IPS-NIHi11 (cell line): ENCODE measurements at regions not wholly inside any gene's neighbourhood (a gene's known extent, or its start where the extent isn't known, plus 50 kb on each side); places are given as distances from the start of the nearest gene placed in this dataset.

Experiments used
- DNase-seq: peaks from one replicate; pipeline ENCODE4 v3.0.0; 2012; ENCODE audit warnings: mixed read lengths, low spot score

DNA sequence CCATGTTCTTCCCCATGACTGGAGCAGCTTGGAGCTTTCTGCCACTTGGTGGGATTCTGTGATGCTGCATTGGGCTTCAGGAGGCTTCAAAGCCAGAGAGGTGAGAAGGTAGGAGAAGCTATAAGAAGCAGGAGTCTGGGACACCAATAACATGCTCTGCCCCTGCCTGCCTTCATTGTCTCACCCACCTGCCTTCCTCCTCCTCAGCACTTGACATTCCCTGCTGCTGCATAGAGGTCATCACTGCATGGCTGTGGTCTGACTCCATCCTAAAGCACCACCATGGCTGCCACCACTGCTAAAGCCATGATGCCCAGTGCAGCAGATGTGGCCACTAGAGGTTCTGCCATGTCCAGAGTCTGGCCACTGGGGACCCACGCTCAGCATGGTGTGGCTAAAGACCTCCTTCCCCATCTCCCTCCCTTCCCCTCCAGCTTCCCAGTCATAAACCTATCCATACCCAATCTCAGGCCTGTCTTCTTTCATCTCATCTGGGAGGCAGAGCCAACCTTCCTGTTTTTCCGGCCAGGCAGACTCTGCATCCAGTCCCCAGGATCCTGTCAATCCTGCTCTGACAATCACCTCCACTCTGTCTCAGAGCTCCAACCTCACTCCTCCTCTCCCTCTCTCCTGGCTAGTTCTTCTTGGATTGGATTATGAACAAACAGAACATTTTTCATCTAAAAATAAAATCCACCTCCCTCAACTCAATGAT is 285.1 kb upstream of the POU3F1 start:
- no peak for DNase-seq

DNA sequence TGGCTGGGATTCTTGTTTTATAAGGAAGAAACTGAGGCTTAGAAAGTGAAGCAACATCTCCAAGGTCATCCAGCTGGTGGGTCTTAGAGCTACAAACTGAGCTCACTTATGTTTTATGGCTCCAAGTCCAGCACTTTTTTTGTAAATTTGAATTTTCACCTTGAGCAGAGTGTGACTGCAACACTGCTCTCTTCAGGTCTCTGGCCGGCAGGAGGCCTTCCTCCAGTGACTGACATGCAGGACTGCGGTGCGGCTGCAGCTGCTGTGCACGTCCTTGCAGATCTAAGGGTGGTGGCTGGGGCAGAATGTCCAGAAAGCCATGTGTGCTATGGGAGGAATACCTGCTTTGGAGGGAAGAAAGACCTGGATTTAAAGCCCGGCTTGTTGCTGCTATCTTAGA is 284.2 kb upstream of the POU3F1 start:
- no peak for DNase-seq

DNA sequence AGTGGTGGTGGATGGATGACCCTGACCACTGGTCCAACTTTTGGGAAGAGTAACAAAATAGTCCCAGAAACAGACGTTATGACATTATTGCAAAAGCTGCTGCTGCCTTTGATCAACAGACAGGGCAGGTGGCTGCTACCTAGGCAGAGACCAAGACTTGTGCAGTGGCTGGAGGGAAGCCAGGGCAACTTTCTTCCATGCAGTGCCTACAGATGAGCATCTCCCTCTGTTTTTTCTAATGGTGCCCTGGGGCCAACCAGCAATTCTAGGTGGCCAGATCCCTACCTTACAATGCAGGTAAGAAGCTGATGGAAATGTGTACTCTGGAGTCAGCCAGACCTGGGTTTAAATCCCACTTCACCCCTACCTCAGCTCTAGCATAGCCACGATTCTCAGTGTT is 283.1 kb upstream of the POU3F1 start:
- no peak for DNase-seq

DNA sequence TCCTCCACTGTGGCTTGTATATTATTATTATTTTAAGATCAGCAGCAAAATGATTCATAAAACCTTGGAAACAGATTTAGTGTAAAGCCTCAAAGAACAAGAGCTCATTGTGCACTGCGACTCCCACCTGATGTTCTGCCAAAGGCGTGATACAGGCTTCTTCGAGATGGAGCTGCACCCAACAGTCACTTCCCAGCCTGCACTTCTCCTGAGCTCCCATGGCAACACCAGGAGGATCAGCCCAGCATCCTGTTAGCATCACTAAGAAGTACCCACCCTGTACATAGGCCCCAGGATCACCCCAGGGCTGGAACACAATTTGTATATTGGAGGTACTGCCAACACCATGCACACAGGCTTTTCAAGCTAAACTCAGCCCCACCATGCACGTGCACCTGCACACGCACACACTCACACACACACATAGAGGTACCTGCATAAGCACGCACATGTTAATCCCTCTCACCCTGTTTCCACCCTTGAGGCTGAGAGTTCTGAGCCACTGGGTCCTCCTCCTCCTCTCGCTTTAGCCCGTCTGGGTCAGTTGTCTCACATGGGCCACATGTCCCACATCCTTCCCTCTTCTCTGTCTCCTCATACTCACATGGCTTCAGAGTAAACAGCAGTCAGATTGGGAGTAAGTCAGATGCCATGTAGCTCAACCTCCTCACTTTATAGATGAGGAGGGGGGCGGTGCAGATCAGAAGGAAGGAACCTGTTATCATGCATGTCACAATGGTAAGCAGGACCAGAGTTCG is 281.9 kb upstream of the POU3F1 start:
- DNase-seq, result no peak

DNA sequence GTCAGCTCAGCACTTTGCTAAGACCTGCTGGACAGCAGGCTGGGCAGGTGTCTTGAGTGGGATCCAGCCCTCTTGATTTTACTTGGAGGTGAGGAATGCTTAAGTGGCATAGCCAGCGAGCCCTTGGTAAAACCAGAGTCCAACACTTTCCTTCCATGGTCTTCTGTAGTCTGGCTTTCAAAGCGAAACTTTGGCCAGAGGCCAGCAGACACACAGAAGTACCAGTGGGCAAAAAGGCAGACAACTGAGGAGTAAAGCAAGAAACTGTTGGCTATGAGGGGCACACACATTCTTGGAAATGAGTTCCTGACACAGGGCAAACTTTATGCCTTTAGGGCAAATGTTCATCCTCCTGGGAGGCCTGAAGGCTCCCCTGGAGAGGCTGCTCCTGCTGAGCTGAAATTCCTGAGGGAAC is 281.0 kb upstream of the POU3F1 start:
- no peak for DNase-seq

DNA sequence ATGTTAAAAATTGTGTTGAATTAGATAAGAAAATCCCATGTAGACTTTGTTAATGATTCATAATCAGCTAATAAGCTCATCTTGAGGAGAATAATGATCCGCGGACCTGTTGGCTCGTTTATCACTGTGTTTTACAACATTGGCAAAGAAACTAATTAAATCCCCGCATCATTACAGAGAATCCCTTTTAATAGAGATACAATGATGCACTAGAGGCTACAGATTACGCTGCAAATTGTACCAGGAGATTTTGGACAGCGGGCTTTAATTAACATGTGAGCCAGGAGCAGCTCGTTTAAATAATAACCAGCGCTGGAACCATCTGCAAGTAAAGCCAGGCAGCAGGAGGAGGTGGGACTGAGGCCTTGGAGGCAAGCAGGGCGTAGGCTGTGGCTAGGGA is 280.3 kb upstream of the POU3F1 start:
- DNase-seq, result no peak

DNA sequence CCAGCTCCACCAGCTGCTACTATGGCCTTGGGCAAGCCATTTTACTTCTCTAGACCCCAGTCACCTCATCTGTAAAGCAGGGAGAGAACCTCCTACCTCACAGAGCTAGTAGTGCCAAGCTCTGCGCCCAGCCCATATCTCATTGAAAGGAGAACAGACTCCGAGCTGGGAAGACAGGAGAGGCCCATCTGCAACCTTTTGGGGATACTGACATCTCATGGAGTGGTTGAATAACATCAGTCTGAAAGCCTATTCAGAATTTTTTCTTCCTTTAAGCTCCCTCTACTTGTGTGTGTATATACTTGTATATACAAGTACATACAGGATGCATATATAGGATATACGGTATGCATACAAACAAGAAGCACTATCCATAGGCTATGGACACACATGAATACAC is 279.5 kb upstream of the POU3F1 start:
- no peak for DNase-seq

DNA sequence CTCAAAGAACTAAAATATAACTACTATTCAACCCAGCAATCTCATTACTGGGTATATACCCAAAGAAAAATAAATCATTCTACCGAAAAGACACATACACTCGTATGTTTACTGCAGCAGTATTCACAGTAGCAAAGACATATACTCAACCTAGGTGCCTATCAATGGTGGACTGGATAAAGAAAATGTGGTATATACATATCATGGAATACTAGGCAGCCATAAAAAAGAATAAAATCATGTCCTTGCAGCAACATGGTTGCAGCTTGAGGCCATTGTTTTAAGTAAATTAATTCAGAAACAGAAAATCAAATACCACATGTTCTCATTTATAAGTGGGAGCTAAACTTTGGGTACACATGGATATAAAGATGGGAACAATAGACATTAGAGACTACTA is 266.2 kb upstream of the POU3F1 start:
- DNase-seq, result no peak

DNA sequence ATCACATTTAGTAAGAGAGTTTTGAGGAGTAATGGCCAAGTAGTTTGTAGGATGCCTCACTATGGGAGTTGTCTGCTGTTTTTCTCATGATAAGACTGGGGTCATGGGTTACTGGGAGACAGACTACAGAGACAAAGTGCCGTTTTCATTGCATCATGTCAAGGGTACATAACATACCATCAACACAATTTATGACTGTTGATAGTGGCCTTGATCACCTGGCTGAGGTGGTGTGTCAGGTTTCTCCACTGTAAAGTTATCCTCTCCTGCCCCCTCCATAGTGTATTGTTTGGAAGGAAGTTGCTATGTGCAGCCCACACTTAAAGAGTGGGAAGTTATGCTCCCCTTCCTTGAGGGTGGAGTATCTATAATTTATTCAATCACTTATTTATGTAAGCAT is 263.5 kb upstream of the POU3F1 start:
- no peak for DNase-seq

DNA sequence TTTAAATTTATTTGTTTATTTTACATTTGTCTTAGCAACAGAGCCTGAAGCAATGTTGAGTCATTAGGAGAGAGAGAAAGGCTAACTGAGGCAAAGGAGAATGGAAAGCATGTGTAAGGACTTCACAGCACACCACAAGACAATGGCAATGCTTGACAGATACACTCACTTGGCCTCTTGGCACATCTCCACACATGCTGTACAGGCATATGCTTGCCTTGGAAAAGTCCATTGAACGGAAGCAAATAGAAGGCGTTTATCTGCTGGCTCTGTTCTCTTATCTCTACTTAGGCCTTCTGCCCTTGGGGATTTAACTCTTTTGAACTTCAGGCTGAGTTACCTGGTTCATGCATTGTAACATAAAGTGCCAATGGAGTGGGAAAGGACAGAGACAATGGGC is 262.2 kb upstream of the POU3F1 start:
- DNase-seq, result no peak

DNA sequence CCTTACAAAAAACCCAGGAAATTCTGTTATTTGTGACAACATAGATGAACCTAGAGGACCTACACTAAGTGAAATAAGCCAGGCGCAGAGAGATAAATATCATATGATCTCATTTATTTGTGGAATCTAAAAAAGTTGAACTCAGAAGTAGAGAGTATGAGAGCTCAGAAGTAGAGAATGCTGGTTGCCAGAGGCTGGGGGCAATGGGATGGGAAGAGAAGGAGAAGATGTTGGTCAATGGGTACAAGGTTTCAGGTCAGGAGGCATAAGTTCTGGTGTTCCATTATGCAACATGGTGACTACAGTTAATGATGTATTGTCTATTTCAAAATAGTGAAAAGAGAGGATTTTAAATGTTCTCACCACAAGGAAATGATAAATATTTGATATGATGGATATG is 259.1 kb upstream of the POU3F1 start:
- no peak for DNase-seq

DNA sequence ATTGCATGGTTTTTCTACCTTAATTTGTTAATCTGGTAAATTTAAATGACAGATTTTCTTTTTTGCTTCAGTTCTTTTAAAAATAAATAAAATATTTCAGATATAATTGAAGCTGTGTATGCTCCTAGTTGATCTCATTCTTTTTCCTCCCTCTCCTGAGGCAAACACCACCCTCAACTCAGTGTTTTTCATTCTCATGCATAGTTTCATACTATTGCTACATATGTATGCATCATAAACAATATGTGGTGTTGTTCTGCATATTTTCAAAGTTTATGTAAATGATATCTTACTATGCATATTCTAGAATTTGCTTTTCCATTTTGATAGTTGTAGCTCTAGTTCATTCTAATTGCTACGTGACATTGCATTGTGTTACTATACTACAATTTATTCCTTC is 257.2 kb upstream of the POU3F1 start:
- no peak for DNase-seq

DNA sequence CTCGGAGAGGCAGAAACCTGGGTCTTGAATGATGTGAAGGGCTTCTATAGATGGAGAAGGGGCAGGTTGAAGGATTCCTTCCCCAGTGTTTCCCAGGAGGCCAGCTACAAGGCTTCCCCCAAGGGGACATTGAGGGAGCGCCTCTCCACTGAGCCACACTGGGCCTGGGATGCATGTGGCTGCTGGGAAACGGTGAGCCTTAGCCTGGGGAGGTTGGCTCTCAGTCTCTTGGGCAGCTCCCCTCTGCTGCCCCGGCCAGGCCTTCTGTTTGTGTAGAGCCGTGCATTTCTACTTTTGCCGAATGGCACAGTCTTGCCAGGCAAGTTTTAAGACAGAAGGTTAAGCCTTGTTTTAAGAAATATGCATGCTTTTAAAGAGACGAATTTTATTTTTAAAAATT is 254.4 kb upstream of the POU3F1 start:
- DNase-seq, result no peak

DNA sequence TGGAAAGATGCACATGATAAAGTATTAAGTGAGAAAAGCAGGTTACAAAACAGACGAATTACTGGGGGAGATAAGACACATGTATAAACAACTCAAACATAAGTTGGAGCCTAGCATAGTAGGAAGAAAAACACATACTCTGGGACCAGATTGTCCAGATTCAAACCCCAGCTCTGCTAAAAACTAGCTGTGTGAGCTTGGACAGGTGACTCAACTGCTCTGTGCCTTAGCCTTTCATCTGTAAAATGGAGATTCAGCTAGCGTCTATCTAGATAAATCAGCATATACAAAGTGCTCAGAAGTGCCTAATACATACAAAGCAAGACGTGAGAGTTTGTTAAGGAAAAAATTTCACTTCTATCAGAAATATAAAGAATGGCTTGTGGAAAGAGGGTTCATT is 254.0 kb upstream of the POU3F1 start:
- DNase-seq, result no peak

DNA sequence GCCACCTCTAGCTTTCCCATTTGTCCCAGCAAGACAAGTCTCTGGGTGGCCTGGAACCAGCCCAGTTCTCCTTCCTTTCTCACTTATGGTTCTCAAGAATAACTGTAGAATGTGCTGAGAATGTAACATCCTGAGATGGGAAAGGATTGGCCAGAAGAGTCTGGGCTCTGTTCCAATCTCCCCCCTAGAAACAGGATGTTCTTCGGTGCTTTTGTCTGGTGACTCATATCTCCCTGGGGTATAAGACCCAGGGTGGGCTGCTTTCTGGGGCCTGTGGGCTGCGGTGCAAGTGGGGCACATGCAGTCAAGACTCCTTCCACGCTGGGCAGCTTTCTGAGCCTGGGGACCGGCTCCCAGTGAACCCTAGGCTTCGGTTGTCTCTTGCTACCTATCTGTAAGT is 251.2 kb upstream of the POU3F1 start:
- DNase-seq, result no peak

DNA sequence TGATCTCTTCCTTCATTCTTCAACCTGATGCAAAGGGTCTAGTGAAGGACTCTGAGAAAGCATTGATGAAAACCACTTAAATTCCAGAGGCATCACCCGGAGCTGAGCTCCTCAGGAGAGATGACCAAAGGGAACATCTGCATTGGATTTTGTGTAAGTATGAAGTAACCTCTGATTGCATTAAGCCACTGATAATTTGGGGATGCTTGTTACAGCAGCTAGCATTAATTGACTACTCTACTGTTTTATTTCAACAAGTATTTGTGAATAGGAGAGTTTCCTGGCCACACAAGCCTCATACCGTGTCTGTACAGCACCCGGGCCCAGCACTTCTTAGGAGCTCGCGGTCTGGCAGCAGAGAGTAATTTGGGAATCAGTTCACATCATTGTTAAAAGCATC is 250.7 kb upstream of the POU3F1 start:
- DNase-seq, result no peak

DNA sequence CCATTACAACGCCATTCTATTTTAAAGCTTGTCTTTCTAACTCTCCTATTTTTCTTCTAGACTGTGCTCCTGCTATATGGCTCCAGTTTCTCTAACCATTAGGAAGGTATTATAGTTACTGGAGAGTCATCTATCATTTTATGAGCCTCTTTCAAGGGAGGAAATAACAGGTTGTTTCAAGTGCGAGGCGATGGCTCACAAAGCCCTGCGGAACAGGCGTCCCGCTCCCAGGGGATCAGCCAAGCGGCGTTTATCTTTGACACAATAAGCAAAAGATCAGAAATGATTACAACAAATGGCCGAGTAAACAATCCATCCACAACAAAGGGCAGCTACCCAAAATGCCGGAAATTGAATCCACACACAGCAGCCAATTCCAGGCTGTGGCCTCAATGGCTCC is 249.5 kb upstream of the POU3F1 start:
- DNase-seq, result no peak

DNA sequence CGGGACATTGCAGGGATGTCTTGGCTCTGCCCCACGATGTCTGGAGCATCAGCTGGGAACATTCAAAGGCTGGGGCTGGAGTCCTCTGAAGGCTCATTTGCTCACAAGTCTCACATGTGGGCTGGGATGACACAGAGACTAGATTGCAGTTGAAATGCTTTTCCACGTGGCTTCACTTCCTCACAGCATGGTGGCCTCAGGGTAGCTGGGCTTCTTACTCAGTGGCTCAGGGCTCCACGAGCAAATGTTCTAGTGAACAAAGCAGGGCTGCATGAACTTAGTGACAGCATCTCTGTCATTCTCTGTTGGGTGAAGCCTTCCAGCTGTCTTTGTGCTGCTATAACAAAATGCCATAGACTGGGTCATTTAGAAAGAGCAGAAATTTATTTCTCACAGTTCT is 247.0 kb upstream of the POU3F1 start:
- DNase-seq, result no peak

DNA sequence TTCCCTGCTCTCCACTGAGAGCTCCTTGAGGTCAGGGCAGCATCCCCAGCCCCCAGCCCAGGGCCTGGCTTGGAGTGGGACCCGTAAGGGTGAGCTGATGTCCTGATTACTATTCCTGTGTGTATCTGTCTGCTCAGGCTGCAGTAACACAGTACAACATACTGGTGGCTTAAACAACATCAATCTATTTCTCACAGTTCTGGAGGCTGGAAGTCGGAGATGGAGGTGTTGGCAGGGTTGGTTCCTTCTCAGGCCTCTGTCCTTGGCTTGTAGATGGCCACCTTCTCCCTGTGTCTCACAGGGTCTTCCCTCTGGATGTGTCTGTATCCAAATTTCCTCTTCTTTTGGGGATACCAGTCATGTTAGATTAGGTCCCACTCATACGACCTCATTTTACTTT is 246.4 kb upstream of the POU3F1 start:
- no peak for DNase-seq

DNA sequence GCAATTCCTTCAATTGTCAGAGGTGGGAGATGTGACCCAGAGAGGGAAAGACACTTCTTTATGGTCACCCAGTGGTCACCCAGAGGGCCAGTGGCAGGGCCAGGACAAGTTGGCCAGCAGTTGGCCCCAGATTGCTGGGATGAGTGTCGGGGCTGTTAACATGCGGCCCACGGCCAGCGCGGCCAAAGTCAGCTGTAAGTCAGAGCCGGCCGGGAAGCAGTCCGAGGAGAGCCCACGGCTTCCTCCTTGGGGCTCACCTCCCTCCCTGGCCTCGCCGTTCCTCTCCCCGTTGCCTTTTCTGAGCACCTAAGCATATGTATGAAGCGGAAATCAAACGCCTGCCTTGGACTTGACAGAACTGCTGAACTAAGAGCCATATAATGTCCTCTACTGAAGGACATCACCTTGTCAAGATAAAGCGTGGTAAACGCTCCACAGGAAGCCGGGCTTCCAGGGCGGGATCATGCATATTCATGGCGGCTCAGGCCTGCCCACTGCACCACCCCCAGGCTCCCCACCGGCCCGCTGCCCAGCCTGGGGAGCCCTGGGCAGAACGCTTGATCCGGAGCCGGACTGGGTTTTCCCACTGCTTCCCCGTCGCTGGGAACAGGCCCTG is 245.4 kb upstream of the POU3F1 start:
- peak; percentile 64 for DNase-seq

DNA sequence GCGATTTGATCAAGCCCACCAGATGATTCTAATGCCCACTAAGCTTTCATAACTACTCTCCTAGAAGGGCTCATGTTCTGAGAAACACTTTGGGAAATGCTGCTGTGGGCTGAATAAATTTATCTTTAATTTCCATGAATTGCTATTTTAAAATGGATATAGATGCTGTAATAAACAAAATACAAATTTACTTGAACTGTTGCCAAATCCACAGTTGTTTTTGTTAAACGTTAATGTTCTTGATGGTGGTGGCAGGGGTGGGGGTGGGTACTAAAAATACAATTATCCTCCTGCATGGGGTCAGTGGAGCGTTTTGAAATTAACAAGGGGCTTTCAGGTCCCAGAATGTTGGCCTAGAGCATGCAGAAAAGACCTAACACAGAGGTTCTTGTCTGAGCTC is 244.7 kb upstream of the POU3F1 start:
- DNase-seq, result no peak

DNA sequence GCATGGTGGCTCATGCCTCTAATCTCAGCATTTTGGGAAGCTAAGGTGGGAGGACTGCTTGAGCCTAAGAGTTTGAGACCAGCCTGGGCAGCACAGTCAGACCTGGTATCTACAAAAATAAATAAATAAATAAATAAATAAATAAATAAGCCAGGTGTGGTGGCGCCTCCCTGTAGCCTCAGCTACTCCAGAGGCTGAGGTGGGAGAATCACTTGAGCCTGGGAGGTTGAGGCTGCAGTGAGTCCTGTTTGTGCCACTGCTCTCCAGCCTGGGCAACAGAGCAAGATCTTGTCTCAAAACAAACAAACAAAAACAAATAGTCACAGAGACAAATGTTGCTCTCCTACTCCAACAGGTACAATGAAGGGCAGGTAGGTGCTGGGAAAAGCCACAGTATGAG is 242.4 kb upstream of the POU3F1 start:
- no peak for DNase-seq

DNA sequence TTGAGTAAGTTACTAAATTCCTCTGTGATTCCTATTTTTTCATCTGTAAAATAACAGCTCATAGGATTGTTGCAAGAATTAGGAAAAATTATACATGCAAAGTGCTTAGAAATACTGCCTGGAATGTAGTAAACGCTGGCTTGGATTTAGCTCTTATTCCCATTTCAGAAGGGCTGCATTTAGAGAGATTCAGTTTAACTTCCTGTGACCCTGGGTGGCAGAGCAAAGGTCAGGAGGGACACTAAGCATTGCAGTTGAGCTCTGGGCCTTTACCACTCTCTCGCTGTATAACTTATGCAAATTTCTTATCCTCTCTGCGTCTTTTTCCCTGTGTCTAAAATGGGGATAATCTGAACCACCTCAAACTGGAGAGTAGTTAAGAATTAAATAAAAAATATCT is 241.0 kb upstream of the POU3F1 start:
- DNase-seq, result no peak

DNA sequence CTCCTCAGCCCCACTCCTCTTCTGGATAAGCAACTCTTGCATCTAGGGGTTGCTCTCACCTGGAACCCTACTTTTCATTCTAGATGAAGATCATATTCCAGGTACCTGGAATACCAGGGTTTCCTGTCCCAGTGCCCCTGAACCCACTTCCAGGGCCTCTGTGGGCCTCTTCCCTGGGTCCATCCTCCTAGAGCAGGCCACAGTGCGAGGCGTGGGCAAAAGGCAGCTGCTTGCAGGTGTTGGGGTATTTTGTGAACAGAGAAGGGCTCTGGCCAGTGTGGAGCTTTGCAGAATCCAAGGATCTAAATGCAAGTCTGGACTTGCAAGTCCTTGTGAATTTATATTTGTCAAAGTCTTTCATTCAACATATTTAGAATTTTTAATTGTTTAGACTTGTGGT is 240.4 kb upstream of the POU3F1 start:
- DNase-seq, result no peak
